Stimulated activated naive CD4-positive, alpha-beta T cell treated with Interleukin-2 at 50 U/mL for 16 hours (primary cell): ENCODE measurements at regions not wholly inside any gene's neighbourhood (a gene's known extent, or its start where the extent isn't known, plus 50 kb on each side); places are given as distances from the start of the nearest gene placed in this dataset.

Experiments
- DNase-seq: peaks from one replicate; lab custom pipeline; 2025; lab: John Stamatoyannopoulos, UW

DNA sequence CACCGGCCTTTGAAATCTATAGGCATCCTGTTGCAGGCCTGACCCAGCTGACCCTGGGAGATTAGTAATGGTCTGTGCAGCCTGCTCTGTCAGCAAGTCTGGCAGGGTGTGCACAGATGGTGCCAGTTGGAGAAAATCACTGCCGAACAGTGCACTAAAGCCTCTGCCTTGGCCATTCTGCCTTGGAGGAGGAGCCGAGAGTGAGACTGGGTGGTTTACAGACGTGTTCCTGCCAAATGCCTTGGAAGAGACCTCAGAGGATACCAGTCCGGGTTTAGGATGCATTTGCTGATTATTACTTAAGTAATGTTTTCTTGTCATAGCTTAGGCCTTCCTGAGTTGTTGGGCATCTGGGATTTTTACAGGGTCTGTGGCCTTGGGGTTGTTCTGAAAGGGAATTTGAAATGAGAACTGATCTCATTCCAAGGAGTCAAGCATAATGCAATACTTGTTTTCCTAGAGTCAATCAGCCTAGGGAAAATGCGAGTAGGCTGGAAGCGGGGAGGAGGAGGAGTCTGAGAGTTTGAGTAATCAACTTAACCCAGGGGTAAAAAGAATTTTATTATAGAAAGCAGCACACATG lies 292.1 kb downstream of the SOX4 start:
- no peak for DNase-seq

DNA sequence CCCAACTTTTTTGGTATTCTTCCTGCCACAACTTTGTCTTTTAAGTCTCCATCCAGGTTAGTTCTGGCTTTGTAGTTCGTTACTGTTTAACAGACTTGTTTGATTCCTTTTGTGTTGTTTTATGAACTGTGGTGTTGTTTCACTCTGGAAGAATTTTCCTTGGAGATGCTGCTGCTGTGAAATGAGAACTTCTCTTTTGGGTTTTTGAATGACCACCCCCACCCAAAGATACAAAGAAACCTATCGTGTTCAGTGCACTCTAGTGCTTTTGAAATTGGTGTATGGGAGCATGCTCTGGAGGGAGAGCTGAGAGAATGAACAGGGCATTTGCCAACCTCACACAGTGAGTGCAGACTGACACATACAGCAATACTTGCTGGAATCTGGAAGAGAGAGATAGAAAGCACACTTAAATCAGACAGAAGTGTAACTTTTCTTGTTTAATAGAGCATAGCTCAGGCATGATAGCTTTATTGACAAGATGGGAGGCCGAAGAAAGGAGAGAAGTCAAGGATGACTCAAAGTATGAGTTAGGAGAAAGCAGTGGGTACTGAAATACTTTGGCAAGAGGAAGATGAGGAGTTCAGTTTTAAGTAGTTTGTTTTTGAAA lies 293.1 kb downstream of the SOX4 start:
- no peak for DNase-seq

DNA sequence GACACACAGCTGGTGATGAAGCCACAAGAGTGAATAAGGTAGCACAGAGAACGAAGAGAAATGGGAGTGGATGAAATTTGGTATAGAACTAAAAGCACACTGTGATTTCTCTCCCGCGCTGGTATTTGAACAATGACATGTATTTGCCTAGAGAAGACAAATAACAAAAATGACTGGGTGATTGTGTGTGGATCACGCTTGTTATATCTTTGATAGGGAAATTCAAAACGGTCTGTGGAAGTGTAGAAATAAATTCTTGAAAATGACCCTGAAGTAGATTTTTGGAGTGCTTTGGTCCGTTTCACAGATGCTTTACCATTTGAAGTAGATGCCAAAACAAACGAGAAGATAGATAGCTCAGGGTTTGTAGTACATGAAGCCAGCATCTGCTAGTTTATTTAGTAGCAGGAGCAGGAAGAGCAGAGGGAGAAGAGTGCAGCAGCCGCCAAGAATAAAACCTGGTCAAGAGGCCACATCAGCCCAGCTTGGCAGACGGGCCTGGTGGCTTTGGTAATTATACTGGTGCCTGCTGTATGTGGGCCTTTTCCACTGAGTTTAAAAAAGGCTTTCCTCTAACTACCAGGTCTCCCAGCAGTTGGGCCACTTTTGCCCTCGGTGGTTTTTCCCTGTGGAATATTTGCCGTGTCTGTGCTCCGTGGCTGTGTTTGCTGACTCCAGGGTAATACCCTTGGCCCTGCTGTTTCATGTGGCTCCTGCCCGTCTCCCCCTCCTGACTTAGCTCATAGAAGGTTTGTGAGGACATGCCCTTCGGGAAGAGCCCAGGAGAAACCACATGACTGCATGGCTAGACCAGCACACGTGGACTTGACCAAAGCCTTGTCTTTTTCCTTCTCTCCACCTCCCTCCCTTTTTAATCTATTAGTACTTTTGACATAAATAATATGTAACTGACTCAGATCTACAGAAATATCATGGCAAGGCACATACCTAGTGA lies 294.0 kb downstream of the SOX4 start:
- no peak for DNase-seq

DNA sequence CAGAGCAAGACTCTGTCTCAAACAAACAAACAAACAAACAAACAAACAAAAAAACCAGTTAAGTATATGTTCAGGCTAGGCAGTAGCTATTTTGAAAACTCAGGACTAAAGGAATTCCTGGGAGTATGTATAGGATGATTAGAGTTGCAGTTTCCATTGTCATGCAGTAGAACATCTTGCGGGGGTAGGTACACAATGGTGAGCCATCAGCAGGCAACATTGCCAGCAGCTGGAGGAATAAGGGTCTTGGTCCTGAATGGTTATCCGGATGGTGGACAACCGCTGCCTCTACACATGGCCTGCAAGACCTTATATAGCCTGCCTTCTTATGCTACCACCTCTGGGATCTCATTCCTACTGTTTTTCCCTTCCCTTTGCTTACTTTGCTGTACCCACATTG lies 297.5 kb downstream of the SOX4 start:
- no peak for DNase-seq

DNA sequence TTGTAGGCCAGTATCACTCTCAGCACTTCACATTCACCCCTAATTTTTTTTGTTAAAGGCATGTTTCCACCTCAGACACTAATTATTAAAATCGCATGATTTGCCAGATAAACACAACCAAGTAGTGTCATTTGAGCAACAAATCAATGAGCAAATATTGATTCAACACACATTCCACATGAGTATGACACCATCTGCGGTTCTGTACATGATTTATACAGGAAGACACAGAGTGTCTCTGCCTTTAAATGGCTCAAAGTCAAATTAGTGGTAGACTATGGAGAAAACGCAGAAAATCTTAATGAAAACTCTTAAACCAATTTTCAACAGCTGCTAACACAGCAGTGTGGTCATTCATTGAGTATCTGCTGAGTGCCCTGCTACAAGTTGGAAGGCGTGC lies 300.2 kb downstream of the SOX4 start:
- DNase-seq: no peak

DNA sequence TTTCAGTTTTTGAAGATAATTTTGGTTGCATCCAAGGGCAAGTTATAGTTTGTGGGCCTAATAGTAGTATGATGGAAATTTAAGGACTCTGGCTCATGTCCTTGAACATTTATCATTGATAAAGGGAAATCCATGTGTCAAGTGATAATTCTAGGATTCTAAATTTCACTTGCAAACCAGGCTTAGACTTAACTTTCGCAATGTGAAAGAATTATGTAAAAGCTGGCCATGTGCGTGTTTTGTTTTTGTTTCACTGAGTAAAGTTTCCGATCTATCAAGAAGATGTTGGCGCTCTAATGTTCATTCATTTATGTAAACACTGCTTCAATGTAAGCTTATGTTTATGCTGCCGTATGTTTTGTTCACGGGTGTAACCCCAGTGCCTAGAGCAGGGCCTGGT lies 302.0 kb downstream of the SOX4 start:
- no peak for DNase-seq

DNA sequence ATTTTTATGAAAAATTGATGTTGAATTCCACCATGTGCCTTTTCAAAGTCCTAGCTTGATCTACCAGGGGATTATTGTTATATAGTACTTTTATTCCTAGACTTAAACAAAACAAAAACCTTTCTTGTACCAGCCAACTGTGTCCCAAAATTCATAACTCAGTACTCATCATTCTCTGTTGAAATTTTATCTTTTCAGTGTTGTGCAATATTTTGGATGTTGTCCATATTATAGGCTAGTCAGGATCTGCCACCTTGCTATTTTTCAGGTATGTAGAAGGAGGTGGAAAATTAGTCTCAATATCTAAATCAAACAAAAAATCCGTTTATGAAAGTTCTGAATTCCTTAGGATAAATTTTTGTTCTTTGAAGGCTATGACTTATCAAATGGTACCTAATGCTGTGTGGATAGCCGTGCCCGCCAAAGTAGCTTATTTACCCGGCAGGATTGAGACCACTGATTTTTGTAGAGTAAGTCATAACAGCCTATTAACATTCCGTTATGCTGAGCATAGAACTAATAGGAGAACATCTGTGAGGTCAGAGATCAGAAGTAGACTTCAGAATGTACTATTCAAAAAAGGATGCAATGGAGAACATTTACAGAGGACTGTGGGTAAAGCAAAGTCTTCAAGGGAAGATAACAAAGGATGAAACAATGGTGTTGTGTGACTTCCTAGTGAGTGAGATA lies 304.7 kb downstream of the SOX4 start:
- DNase-seq: no peak

DNA sequence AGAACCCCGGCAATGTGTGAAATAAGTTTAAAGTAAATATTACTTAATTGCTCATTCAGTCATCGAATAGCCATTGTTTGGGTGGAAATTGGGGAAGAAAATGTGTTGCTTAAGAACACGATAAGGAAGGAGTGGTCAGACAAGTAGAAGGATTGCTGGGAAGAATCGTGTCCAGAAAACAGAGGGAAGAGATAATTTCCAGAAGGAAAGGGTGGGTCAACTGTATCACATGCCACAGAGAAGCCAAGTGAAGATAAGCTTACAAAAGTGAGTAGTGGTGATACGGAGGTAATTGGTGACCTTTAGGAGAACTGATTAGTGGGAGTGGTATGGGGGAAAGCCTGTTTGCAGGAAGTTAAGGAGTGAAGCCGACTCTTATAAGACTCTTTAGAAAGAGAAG lies 306.2 kb downstream of the SOX4 start:
- no peak for DNase-seq

DNA sequence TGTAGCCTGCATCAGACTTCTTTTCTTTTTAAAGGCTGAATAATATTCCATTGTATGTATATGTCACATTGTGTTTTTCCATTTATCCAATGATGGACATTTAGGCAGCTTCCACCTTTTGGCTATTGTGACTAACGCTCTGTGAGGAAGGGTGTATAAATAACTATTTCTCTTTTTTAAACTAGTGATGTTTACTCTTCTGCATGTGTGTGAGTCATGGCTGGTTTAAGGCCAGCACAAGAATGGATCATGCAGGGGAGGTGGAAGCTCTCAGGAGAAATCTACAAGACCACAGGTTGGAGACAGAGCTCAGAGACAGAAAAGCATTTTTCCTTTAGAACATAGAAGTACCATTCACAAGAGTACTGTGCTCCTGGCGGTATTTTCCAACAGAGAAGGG lies 307.2 kb downstream of the SOX4 start:
- no peak for DNase-seq

DNA sequence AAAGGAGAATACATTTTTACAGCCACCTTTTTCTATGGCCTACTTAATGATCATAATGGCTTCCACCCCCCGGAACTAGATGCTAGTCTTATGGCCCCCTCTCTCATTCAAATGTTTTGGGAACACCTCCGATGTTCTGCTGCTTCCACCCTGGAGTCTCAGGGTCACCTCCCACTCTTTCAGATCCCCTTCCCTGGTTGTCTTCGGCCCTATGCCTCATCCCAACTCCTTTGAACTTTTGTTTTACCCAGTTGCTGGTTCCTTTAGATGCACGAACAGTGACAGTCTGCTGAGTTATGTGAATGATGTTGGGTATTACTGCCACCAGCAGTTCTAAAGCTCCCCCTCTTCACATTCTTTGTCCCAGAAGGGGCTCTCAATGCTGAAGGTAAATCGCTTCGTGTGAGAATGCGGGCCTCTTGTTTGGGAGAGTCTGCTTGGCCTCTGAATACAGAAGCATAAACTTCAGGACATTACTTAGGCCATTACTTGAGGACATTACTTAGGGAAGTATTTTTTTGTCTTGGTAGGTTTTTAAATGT lies 309.1 kb downstream of the SOX4 start:
- no peak for DNase-seq

DNA sequence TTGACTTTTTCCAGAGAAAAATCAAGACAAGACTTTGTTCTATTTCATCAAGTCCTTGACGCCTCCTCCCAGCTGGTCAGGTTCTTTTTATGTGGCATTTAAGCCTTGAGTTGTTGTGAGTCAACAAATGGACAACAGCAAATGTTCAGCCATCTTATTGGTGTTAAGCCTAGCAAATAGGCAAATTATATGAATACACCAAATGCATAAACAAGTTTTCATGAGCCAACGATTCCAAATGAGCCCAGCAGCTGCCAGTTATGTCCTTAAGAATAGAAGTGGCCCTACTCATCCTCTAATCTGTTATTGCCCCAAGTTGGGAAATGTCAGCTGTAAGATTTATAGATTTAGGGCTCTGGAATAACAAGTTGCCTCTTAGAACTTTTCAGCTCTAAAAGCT lies 312.0 kb downstream of the SOX4 start:
- no peak for DNase-seq

DNA sequence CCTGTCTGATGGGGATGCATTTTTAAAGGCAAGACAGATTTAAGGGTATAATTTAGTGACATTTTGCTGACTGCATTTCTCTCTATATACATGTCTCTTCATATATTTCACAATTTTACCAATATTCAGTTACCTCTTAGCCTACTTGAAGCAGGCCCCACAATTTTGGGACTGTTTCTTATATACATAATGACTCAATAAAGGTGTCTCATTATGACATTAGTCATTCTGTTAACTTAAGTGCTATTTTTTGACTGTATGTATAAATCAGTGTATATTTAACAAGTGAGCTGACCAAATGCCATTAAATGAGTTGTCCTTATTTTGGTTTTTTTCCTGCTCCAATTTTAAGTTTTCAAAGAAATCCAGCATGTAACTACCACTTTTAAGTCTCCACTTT lies 313.3 kb downstream of the SOX4 start:
- no peak for DNase-seq

DNA sequence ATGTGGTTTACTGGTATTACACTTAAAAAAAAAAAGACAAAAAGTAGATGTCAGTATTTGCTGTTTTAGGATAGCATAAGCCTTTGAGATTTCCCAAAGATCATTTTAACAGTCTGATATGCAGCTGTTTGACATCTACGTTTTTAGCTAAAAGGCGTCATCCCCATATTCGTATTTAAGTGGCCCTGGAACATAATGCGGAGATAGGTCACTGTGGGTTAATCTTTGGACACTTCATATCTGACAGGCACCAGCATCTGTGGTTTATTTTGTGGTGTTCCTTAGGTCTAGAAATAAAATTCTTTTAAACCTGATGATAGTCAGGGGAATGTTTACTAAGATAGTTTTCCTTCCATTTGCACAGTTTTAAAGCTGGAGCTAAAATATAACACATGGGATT lies 313.7 kb downstream of the SOX4 start:
- no peak for DNase-seq

DNA sequence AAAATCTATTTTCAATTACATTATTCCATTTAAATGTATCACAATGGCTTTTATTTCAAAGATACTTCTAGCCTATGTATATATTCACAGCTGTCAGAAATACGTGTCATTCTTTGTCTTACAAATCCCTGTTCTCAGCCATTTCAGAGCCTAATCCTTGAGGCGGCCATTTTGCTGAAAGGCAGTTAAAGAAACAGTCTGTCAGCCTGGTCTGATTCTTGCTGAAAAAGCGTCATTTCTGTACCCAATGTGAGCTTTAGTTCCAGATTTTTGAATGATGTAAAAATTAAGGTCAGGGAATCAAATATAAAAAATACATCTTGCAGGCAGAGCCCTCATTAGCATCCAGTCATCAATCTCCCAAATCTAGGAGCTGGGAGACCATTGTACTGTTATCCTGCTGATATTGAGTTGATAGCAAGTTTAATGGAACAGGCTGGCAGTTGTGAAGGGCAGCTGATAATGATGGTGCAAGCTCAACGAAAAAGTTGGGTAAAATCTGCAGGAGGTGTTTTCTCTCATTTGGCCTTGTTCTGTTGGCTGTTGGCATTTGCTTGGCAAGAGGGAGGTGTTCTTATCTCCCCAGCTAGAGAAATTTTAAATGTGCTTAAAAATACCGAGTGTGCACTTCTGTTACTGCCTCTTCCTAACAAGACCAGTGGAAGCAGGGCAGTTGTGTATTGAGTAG lies 314.8 kb downstream of the SOX4 start:
- no peak for DNase-seq

DNA sequence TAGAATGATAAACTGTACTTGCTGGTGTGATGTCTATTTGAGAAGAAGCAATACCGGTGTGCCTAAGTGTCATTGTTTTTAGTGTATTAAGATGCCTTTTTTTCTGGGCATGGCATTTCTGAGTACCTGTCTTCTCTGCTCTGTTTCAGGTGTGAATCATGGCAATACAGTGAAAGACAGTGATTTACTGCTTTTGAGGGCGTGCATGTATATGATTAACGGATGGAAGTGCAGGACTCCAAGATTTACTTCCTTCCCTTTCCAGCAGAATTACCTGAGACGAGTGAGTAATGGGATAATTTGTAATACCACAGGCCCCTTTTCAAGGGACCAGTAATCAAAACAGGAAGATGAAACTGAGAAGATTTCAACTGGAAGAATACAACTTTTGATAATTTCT lies 315.8 kb downstream of the SOX4 start:
- DNase-seq: no peak

DNA sequence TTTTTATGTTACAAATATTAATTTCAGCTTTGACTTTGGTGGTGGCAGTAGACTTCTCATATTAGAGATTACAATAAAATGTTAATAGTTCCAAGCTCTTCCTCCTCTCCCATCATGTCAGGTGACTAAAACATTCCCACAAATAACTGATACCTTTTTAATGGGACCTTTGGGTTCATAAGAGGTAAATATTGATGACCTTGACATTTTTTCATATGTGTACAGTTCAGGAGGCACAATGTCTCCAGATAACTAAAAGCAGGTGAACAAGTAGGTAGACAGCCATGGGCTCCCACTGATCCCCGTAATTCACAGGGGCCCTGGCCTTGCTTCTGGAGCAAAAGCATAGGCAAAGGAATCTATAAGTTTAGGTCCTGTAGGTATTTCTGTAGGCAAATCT lies 317.7 kb downstream of the SOX4 start:
- DNase-seq: no peak

DNA sequence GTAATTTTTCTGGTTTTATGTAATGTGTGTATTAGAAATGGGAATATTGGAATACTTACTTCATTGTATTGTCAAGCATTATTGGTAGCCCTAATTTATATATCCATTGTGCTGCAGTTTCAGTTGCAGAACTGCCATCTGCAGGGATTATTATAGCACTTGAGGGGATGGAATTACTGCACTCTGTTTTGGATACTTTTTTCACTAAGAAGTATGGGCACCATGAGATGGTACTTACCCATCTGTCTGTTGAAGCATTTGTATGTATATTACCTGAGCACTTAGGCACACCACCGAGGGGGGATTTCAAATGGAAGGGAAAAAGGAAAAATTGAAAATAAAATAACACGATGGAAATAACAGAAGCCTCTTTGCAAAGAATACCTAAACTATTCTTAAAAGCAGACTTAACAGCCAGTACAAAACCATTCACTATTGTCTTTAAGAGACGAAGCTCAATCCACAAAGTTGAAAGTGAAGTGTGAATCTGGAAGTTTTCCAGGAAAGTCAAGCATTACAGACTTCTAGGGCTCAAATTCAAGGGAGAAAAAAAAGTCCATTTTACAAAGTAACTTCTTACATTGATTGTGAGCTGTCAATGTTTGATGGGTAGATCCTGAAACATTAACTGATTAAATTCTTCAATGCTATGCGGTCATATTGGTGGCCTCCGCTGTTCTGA lies 318.7 kb downstream of the SOX4 start:
- no peak for DNase-seq

DNA sequence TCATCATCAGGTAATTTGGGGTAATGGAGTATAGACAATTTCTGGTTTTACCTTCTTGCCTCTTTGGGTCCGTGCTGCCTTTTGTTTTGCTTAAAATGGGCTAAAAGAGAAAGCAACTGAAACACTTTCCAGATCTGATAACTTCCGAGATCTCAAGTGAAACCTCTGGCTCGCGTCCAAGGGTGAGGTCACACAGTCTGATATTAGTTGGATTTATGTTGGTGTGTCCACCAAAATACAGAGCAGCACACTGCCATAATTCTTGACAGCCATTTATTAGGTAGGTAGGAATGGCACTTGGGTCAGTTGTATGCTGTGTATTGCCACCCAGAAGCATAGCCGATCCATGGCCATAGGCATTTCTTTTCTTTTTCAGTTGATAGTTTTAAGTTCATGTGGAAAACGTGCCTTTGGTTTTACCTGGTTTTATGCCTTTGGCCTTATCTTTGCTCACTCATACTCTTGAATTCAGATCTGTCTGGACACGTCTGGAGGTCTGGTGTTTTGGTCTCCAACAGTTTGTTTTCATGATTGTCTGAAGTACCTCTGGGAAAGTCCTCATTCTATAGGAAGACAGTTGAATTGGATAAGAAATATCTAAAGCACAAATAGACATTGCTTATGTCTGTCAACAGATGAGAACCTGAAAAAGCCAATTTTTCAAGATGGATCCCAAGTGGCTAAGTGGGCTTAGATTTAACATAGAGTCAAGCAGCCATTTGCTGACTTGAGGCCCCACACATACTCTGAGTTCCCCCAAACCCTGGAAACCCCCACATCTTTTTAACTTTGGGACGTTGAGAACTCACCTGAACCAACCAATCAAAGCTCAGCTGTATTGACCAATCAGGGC lies 320.8 kb downstream of the SOX4 start:
- DNase-seq: peak; percentile 11

DNA sequence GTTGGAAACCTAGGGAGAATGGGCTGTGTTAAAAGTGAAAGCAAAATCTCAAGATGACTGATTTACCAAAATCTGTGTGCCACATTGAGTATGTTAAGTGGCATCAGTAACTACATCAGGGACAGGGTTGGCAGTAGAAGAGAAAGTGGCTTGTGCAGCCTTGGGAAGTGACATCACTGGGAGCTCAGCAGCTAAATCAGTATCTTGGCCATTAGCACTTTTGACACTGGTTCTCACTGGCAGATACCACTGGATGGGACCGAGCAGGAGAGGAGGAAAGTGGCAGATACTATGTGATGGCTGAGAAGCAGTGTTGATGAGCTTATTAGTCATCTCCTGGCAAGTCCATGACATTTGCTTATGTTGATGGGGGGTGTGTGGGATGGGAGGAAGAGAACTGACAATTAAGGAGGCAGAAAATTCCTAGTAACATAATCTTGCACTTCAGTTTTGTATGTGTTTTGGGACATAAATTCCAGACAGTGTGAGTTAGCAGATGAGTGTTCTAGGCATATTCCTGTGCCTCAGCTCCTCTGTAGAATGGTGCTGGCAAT lies 322.2 kb downstream of the SOX4 start:
- DNase-seq: no peak

DNA sequence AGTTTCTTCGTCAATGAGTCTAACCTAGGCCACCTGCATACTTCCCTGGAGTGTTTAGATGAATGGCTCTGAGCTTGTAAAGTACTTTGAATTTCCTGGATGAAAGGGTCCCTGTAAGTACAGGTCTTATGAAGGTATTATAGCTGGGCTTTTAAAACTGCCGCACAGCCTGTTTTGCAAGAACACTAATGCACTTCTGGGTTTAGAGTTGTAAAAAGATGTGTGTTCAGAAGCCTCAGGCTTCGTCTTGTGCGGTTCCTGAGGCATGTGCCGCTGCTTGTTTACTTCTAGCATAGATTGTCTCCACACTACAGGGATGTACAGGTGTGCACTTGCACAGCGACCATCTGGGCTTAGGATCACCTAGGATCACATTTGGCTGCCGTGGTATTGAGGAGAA lies 324.5 kb downstream of the SOX4 start:
- no peak for DNase-seq
